Retinal pigment epithelial cell (primary cell): ENCODE measurements at regions not wholly inside any gene's neighbourhood (a gene's known extent, or its start where the extent isn't known, plus 50 kb on each side); places are given as distances from the start of the nearest gene placed in this dataset.

ENCODE experiments used
- DNase-seq: peaks from one replicate; pipeline ENCODE4 v3.0.0-alpha.2; 2010; ENCODE audit warnings: low read depth
- H3K4me3 ChIP-seq: 2 replicates; pipeline ENCODE4 v1.5.1; 2011; ENCODE audit warnings: mild to moderate bottlenecking, low read length, control low read depth, moderate library complexity
- CTCF ChIP-seq: conservative IDR thresholded peaks from 2 replicates; pipeline ENCODE4 v1.5.1; 2011; ENCODE audit warnings: low read depth, low read length, control low read depth, inconsistent platforms

- TF ChIP-seq CTCF = no peak
- DNase-seq = no peak
- H3K4me3 ChIP-seq = no peak overlapping the region
Measured at GRCh38 chr10:10292501-10292900, 725.2 kb upstream of the CELF2 start.

GRCh38 chr10:10293041-10293440, 724.6 kb upstream of the CELF2 start:
- no peak for DNase-seq
- no peak for TF ChIP-seq CTCF
- no peak overlapping the region for H3K4me3 ChIP-seq

GRCh38 chr10:10293481-10293951, 724.2 kb upstream of the CELF2 start:
- no peak overlapping the region for H3K4me3 ChIP-seq
- no peak for TF ChIP-seq CTCF
- no peak for DNase-seq

GRCh38 chr10:10294184-10294880, 723.3 kb upstream of the CELF2 start:
- peak overlapping the region; percentile 41 for H3K4me3 ChIP-seq
- no peak for TF ChIP-seq CTCF
- no peak for DNase-seq

- no peak for DNase-seq
- TF ChIP-seq CTCF = no peak
- H3K4me3 ChIP-seq = peak overlapping the region; percentile 41
Measured at GRCh38 chr10:10294881-10295529, 722.7 kb upstream of the CELF2 start.

GRCh38 chr10:10295537-10295936, 722.1 kb upstream of the CELF2 start:
- H3K4me3 ChIP-seq = peak overlapping the region; percentile 41
- no peak for TF ChIP-seq CTCF
- no peak for DNase-seq

- TF ChIP-seq CTCF = no peak
- no peak for DNase-seq
- no peak overlapping the region for H3K4me3 ChIP-seq
Measured at GRCh38 chr10:10302689-10303088, 715.0 kb upstream of the CELF2 start.
